Caki2 (cell line): ENCODE measurements at regions not wholly inside any gene's neighbourhood (a gene's known extent, or its start where the extent isn't known, plus 50 kb on each side); places are given as distances from the start of the nearest gene placed in this dataset.

Experiments used
- DNase-seq: peaks from one replicate; pipeline ENCODE4 v3.0.0-alpha.2; 2015; ENCODE audit warnings: low read depth
- in situ Hi-C: cut with HindIII; loops from 2 replicates; pipeline ENCODE4 v1.10.0; 2016; ENCODE audit warnings: low sequenced_read_pairs, low pct_unique_long_range_greater_than_20kb, mixed read lengths

- no peak for DNase-seq
- in situ Hi-C loops = no loop called here
These were observed 209.6 kb downstream of the SPATA18 start for GRCh38 chr4:52260514-52261210.

GRCh38 chr4:52263607-52264006, 212.5 kb downstream of the SPATA18 start:
- DNase-seq = no peak
- in situ Hi-C loops = no loop called here

GRCh38 chr4:52265781-52266525, 214.8 kb downstream of the SPATA18 start:
- no peak for DNase-seq
- in situ Hi-C loops = no loop called here

GRCh38 chr4:52266537-52267137, 215.5 kb downstream of the SPATA18 start:
- in situ Hi-C loops = no loop called here
- DNase-seq = no peak

- DNase-seq = no peak
- in situ Hi-C loops = no loop called here
These were observed 218.7 kb downstream of the SPATA18 start for GRCh38 chr4:52269761-52270160.

GRCh38 chr4:52273885-52274284, 222.8 kb downstream of the SPATA18 start:
- DNase-seq = no peak
- in situ Hi-C loops = no loop called here

- DNase-seq = no peak
- in situ Hi-C loops = no loop called here
These were observed 237.2 kb downstream of the SPATA18 start for GRCh38 chr4:52288212-52288855.

- no peak for DNase-seq
- in situ Hi-C loops = no loop called here
These were observed 239.4 kb downstream of the SPATA18 start for GRCh38 chr4:52290466-52290865.

GRCh38 chr4:52292245-52292644, 241.1 kb downstream of the SPATA18 start:
- no peak for DNase-seq
- in situ Hi-C loops = no loop called here

GRCh38 chr4:52296341-52296740, 245.2 kb downstream of the SPATA18 start:
- in situ Hi-C loops = no loop called here

GRCh38 chr4:52298444-52298843, 247.3 kb downstream of the SPATA18 start:
- in situ Hi-C loops = no loop called here
- no peak for DNase-seq

More at GRCh38 chr4:52296341-52296740, 245.2 kb downstream of the SPATA18 start:
- DNase-seq = no peak

- in situ Hi-C loops = no loop called here
- no peak for DNase-seq
These were observed 248.0 kb downstream of the SPATA18 start for GRCh38 chr4:52299120-52299519.

GRCh38 chr4:52311464-52312125, 260.5 kb downstream of the SPATA18 start:
- DNase-seq = no peak
- in situ Hi-C loops = no loop called here

GRCh38 chr4:52312722-52313121, 261.6 kb downstream of the SPATA18 start:
- DNase-seq = no peak

GRCh38 chr4:52317361-52317879, 266.3 kb downstream of the SPATA18 start:
- DNase-seq = no peak
- in situ Hi-C loops = no loop called here

More at GRCh38 chr4:52312722-52313121, 261.6 kb downstream of the SPATA18 start:
- in situ Hi-C loops = no loop called here

GRCh38 chr4:52317981-52318380, 266.9 kb downstream of the SPATA18 start:
- no peak for DNase-seq
- in situ Hi-C loops = no loop called here

- DNase-seq = no peak
- in situ Hi-C loops = no loop called here
These were observed 278.8 kb downstream of the SPATA18 start for GRCh38 chr4:52329894-52330293.

GRCh38 chr4:52343595-52343994, 292.5 kb downstream of the SPATA18 start:
- in situ Hi-C loops = no loop called here

More at GRCh38 chr4:52343595-52343994, 292.5 kb downstream of the SPATA18 start:
- no peak for DNase-seq
